ENCODE measurements at regions not wholly inside any gene's neighbourhood (a gene's known extent, or its start where the extent isn't known, plus 50 kb on each side); places are given as distances from the start of the nearest gene placed in this dataset.

DNA sequence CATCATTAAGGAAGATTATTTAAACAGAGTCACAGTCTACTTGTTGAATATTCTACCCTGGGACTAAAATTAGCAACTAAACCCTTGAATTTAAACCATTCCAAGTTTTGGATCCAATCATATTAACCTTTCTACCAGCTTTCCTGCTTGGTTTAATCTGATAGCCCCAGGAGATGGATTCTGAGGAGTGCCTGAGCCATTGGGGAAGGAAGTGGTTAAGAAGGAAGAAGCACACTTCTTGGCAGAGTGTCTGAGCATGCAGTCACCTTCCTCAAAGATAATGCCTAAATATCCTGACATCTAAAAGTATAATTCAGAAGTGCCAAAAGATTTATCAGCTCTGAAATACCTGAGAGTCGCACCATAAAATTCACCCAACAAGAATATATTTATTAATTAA lies 74.1 kb upstream of the SNCAIP start:
- no peak overlapping the region for H3K4me2 ChIP-seq (ENCODE audit: low read length)
- H4K20me1 ChIP-seq (ENCODE audit: insufficient read depth, low read length) = no peaks in the 10 kb centered on the region
- no peaks in the 10 kb centered on the region for H3K9me3 ChIP-seq (ENCODE audit: insufficient read depth, low read length)
- no peak overlapping the region for H3K4me3 ChIP-seq (ENCODE audit: low read length)
- H2AFZ ChIP-seq (ENCODE audit: low read depth, low read length) = no peak overlapping the region
- no peak for TF ChIP-seq EZH2phosphoT487 (IDR thresholded peaks at IDR 0.05; ENCODE audit: low read depth)
- TF ChIP-seq, protein P1, sequence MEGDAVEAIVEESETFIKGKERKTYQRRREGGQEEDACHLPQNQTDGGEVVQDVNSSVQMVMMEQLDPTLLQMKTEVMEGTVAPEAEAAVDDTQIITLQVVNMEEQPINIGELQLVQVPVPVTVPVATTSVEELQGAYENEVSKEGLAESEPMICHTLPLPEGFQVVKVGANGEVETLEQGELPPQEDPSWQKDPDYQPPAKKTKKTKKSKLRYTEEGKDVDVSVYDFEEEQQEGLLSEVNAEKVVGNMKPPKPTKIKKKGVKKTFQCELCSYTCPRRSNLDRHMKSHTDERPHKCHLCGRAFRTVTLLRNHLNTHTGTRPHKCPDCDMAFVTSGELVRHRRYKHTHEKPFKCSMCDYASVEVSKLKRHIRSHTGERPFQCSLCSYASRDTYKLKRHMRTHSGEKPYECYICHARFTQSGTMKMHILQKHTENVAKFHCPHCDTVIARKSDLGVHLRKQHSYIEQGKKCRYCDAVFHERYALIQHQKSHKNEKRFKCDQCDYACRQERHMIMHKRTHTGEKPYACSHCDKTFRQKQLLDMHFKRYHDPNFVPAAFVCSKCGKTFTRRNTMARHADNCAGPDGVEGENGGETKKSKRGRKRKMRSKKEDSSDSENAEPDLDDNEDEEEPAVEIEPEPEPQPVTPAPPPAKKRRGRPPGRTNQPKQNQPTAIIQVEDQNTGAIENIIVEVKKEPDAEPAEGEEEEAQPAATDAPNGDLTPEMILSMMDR (IDR thresholded peaks at IDR 0.05; ENCODE audit: low read depth, low read length) = no peak
- H3K27ac ChIP-seq (ENCODE audit: low read length) = no peak overlapping the region
- no peaks in the 10 kb centered on the region for H3K36me3 ChIP-seq (replicated peaks; ENCODE audit: low read depth, low read length)
- H3K9ac ChIP-seq (ENCODE audit: low read length) = no peak overlapping the region
- no peaks in the 10 kb centered on the region for H3K27me3 ChIP-seq (ENCODE audit: low read depth, low read length)
- no peaks in the 10 kb centered on the region for H3K79me2 ChIP-seq (ENCODE audit: low read length)
- H3K4me1 ChIP-seq (ENCODE audit: low read length) = no peaks in the 10 kb centered on the region

DNA sequence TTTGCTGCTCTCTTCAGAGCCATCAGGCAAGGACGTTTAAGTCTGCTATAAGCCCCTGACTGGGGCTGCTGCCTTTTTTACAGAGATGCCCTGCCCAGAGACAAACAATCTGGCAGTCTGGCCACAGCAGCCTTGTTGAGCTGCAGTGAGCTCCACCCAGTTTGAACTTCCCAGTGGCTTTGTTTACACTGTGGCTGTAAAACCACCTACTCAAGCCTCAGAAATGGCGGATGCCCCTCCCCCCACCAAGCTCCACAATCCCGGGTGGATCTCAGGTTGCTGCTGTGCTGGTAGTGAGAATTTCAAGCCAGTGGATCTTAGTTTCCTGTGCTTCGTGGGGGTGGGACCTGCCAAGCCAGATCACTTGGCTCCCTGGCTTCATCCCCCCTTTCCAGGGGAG lies 59.7 kb upstream of the SNCAIP start:
- Histone ChIP-seq H3K27me3 (ENCODE audit: low read depth, low read length) (no peaks in the 10 kb centered on the region), H3K27ac (ENCODE audit: low read length) (no peak overlapping the region), H3K4me1 (ENCODE audit: low read length) (no peaks in the 10 kb centered on the region), H3K9me3 (ENCODE audit: insufficient read depth, low read length) (peaks cover 7% of the 10 kb centered on the region; the same call in 1 of the 2 replicates), H3K79me2 (ENCODE audit: low read length) (no peaks in the 10 kb centered on the region), H3K9ac (ENCODE audit: low read length) (no peak overlapping the region), H3K4me3 (ENCODE audit: low read length) (no peak overlapping the region), H3K4me2 (ENCODE audit: low read length) (no peak overlapping the region), H3K36me3 (replicated peaks; ENCODE audit: low read depth, low read length) (no peaks in the 10 kb centered on the region), H4K20me1 (ENCODE audit: insufficient read depth, low read length) (no peaks in the 10 kb centered on the region), H2AFZ (ENCODE audit: low read depth, low read length) (no peak overlapping the region)
- TF ChIP-seq EZH2phosphoT487 (IDR thresholded peaks at IDR 0.05; ENCODE audit: low read depth) = no peak
- TF ChIP-seq, protein P1 (IDR thresholded peaks at IDR 0.05; ENCODE audit: low read depth, low read length) = no peak

DNA sequence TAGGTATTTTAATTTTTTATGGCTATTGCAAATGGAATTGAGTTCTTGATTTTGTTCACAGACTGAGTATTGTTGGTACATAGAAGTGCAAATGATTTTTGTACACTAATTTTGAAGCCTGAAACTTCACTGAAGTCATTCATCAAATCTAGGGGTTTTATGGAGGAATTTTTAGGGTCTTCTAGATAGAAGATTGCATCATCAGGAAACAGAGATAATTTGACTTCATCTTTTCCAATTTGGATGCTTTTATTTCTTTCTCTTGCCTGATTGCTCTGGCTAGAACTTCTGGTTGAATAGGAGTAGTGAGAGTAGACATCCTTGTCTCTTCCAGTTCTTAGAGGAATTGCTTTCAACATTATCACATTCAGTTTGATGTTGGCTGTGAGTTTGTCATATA lies 58.2 kb upstream of the SNCAIP start:
- H4K20me1 ChIP-seq (ENCODE audit: insufficient read depth, low read length) = no peaks in the 10 kb centered on the region
- TF ChIP-seq, protein P1 (IDR thresholded peaks at IDR 0.05; ENCODE audit: low read depth, low read length) = no peak
- no peak for TF ChIP-seq EZH2phosphoT487 (IDR thresholded peaks at IDR 0.05; ENCODE audit: low read depth)
- no peak overlapping the region for H3K4me2 ChIP-seq (ENCODE audit: low read length)
- no peaks in the 10 kb centered on the region for H3K27me3 ChIP-seq (ENCODE audit: low read depth, low read length)
- H3K79me2 ChIP-seq (ENCODE audit: low read length) = no peaks in the 10 kb centered on the region
- H2AFZ ChIP-seq (ENCODE audit: low read depth, low read length) = no peak overlapping the region
- no peak overlapping the region for H3K27ac ChIP-seq (ENCODE audit: low read length)
- H3K4me3 ChIP-seq (ENCODE audit: low read length) = no peak overlapping the region
- H3K9me3 ChIP-seq (ENCODE audit: insufficient read depth, low read length) = peaks cover 7% of the 10 kb centered on the region; the same call in 1 of the 2 replicates
- H3K4me1 ChIP-seq (ENCODE audit: low read length) = no peaks in the 10 kb centered on the region
- H3K36me3 ChIP-seq (replicated peaks; ENCODE audit: low read depth, low read length) = no peaks in the 10 kb centered on the region
- no peak overlapping the region for H3K9ac ChIP-seq (ENCODE audit: low read length)

- Histone ChIP-seq H3K4me2 (ENCODE audit: low read length) (no peak overlapping the region), H4K20me1 (ENCODE audit: insufficient read depth, low read length) (no peaks in the 10 kb centered on the region), H3K36me3 (replicated peaks; ENCODE audit: low read depth, low read length) (no peaks in the 10 kb centered on the region), H3K27me3 (ENCODE audit: low read depth, low read length) (no peaks in the 10 kb centered on the region), H3K9me3 (ENCODE audit: insufficient read depth, low read length) (peaks cover 7% of the 10 kb centered on the region; the same call in 1 of the 2 replicates), H3K9ac (ENCODE audit: low read length) (no peak overlapping the region), H3K4me1 (ENCODE audit: low read length) (no peaks in the 10 kb centered on the region), H3K79me2 (ENCODE audit: low read length) (no peaks in the 10 kb centered on the region), H2AFZ (ENCODE audit: low read depth, low read length) (no peak overlapping the region), H3K27ac (ENCODE audit: low read length) (no peak overlapping the region), H3K4me3 (ENCODE audit: low read length) (no peak overlapping the region)
- TF ChIP-seq, protein P1 (IDR thresholded peaks at IDR 0.05; ENCODE audit: low read depth, low read length) = no peak
- TF ChIP-seq EZH2phosphoT487 (IDR thresholded peaks at IDR 0.05; ENCODE audit: low read depth) = no peak
These were observed 55.6 kb upstream of the SNCAIP start for GRCh38 chr5:122256388-122256787.

All from OCI-LY3 (cell line).